B cell (primary cell): ENCODE measurements at regions not wholly inside any gene's neighbourhood (a gene's known extent, or its start where the extent isn't known, plus 50 kb on each side); places are given as distances from the start of the nearest gene placed in this dataset.

ENCODE experiments used
- ATAC-seq: fragments of 200-7000 bp; cut with Tn5 transposase; one replicate; pipeline ENCODE4 v1.10.0; 2021; ENCODE audit warnings: low read depth, mild to moderate bottlenecking, moderate number of reproducible peaks, moderate library complexity
- CTCF ChIA-PET: fragments of 350-600 bp; sonication (Branson Sonifier 250); formaldehyde crosslinking; loops from one replicate; lab custom pipeline; 2021; ENCODE audit warnings: antibody characterized with exemption, inconsistent platforms; lab: Charles Lee
- POLR2A ChIA-PET: fragments of 350-600 bp; sonication (Branson Sonifier 250); formaldehyde crosslinking; loops from one replicate; lab custom pipeline; 2021; ENCODE audit warnings: antibody characterized with exemption; lab: Charles Lee
- DNase-seq: peaks from one replicate; pipeline ENCODE4 v3.0.0; 2013
- H2AFZ ChIP-seq: 2 replicates; pipeline ENCODE4 v1.6.1; 2012; ENCODE audit warnings: mild to moderate bottlenecking, low read depth, low read length; ENCODE audit not compliant: insufficient read depth, poor library complexity, severe bottlenecking
- H3K27ac ChIP-seq, 2 donors: 1 replicate in 1 of 2; 2 replicates in 1 of 2; pipeline ENCODE4 v1.5.1; 2012 to 2013; ENCODE audit warnings: low read length in 2 of 2, mild to moderate bottlenecking in 2 of 2, moderate library complexity in 1 of 2
- H3K27me3 ChIP-seq, 4 experiments: fragments of 200-600 bp in 1 of 4; sonication (generic) in 1 of 4; replicated peaks in 1 of 4; 1 replicate in 2 of 4; 2 replicates in 2 of 4; pipeline versions ENCODE4 v1.6.1 to v1.7.0; 2013 to 2016; ENCODE audit warnings: low read length in 3 of 4, mild to moderate bottlenecking in 2 of 4, mixed read lengths in 1 of 4, moderate library complexity in 1 of 4; ENCODE audit not compliant: insufficient read depth in 4 of 4, control insufficient read depth in 3 of 4; ENCODE audit errors: control extremely low read depth in 1 of 4
- H3K36me3 ChIP-seq, 2 experiments: replicated peaks in 1 of 2; 1 replicate in 1 of 2; 2 replicates in 1 of 2; pipeline versions ENCODE4 v1.6.1 to v1.7.1; 2013; ENCODE audit warnings: low read length in 1 of 2; ENCODE audit not compliant: insufficient read depth in 2 of 2, control insufficient read depth in 1 of 2; ENCODE audit errors: control extremely low read depth in 1 of 2, extremely low read depth in 1 of 2
- H3K4me1 ChIP-seq, 2 donors: fragments of 200-600 bp in 1 of 2; sonication (generic) in 1 of 2; 1 replicate in 1 of 2; 2 replicates in 1 of 2; pipeline versions ENCODE4 v1.5.1 to v1.6.1; 2013 to 2017; ENCODE audit warnings: low read length in 2 of 2; ENCODE audit not compliant: control insufficient read depth in 2 of 2, insufficient read depth in 2 of 2
- H3K4me2 ChIP-seq: replicated peaks from 2 replicates; pipeline ENCODE3; 2012; ENCODE audit warnings: mild to moderate bottlenecking, low read depth, low read length; ENCODE audit not compliant: poor library complexity, severe bottlenecking
- H3K4me3 ChIP-seq, 5 experiments: fragments of 200-600 bp in 1 of 5; sonication (generic) in 1 of 5; 1 replicate in 3 of 5; 2 replicates in 2 of 5; pipeline versions ENCODE4 v1.5.1 to v1.7.0; 2011 to 2016; ENCODE audit warnings: low read length in 4 of 5, mild to moderate bottlenecking in 4 of 5, low read depth in 2 of 5, control low read depth in 1 of 5, moderate library complexity in 1 of 5; ENCODE audit not compliant: insufficient read depth in 1 of 5; ENCODE audit errors: control extremely low read depth in 1 of 5, extremely low read depth in 1 of 5
- H3K79me2 ChIP-seq: fragments of 200-600 bp; sonication (generic); one replicate; pipeline ENCODE4 v1.6.0; 2016; ENCODE audit warnings: low read length; ENCODE audit not compliant: control insufficient read depth, insufficient read depth
- H3K9ac ChIP-seq: fragments of 200-600 bp; sonication (generic); 2 replicates; pipeline ENCODE4 v1.6.1; 2017; ENCODE audit warnings: mild to moderate bottlenecking, low read length, moderate library complexity
- H3K9me3 ChIP-seq, 3 donors: one replicate each; pipeline versions ENCODE4 v1.6.1 to v1.7.1; 2013; ENCODE audit warnings: low read length in 2 of 3; ENCODE audit not compliant: control insufficient read depth in 2 of 3, insufficient read depth in 1 of 3; ENCODE audit errors: control extremely low read depth in 1 of 3
- H4K20me1 ChIP-seq: 2 replicates; pipeline ENCODE4 v1.6.0; 2012; ENCODE audit warnings: mild to moderate bottlenecking, low read length; ENCODE audit not compliant: insufficient read depth, control insufficient read depth, poor library complexity, severe bottlenecking
- H3K27ac Mint-ChIP-seq: one replicate; pipeline ENCODE4 v1.8.0; 2021; ENCODE audit warnings: mixed read lengths
- H3K27me3 Mint-ChIP-seq: one replicate; pipeline ENCODE4 v1.8.0; 2021; ENCODE audit warnings: mixed read lengths
- H3K4me1 Mint-ChIP-seq: one replicate; pipeline ENCODE4 v1.8.0; 2021; ENCODE audit warnings: mixed read lengths
- H3K4me3 Mint-ChIP-seq: one replicate; pipeline ENCODE4 v1.8.0; 2021; ENCODE audit warnings: mixed read lengths
- H3K9me3 Mint-ChIP-seq: one replicate; pipeline ENCODE4 v1.8.0; 2022; ENCODE audit warnings: mixed read lengths; ENCODE audit not compliant: insufficient read depth
- EZH2 ChIP-seq: IDR thresholded peaks from 2 replicates; pipeline ENCODE4 v1.6.1; 2012; ENCODE audit warnings: borderline replicate concordance, low read depth, mild to moderate bottlenecking, moderate library complexity, low read length; ENCODE audit not compliant: insufficient read depth, poor library complexity, severe bottlenecking
- WGBS: methylation state at CpG from one replicate; pipeline ENCODE4 v1.1.5; 2013; ENCODE audit warnings: missing lambda C conversion rate; ENCODE audit not compliant: insufficient coverage; 5-methylcytosine and 5-hydroxymethylcytosine counted together
- intact Hi-C: fragments of 100-400 bp; cut with micrococcal nuclease; formaldehyde crosslinking; loops from one replicate; pipeline ENCODE4 v1.10.0; 2022
- TF ChIP-seq, protein P1 (sequence below): fragments of 200-600 bp; IDR thresholded peaks from one replicate; pipeline ENCODE4 v1.8.0; 2022; ENCODE audit warnings: antibody characterized with exemption, mild to moderate bottlenecking

DNA sequence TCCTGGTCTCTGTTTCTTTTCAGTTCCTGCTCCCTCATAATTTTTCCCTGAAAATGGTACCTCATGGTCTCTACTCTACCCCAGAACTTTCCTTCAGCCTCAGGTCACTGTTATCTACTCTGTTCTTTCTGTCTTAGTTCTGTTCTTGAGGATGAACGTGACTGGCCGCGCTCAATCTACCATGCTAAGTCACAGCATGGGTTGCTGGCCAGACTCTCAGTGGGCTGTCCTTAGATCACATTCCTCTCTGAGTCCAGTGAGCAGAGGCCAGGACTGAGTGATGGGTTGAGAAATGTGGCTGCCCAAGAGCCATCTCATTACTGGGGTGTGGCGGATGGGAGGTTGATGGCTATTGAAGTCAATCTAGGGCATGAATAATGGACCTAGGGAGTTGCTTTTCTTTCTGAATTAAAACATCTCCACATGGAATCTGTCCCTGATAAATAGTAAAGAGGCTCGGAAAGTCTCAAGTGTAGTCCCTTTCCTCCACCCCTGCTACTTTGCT lies 164.0 kb upstream of the DTNBP1 start:
- H3K9me3 Mint-ChIP-seq = no peaks in the 10 kb centered on the region
- TF ChIP-seq EZH2 = no peak
- TF ChIP-seq, protein P1, sequence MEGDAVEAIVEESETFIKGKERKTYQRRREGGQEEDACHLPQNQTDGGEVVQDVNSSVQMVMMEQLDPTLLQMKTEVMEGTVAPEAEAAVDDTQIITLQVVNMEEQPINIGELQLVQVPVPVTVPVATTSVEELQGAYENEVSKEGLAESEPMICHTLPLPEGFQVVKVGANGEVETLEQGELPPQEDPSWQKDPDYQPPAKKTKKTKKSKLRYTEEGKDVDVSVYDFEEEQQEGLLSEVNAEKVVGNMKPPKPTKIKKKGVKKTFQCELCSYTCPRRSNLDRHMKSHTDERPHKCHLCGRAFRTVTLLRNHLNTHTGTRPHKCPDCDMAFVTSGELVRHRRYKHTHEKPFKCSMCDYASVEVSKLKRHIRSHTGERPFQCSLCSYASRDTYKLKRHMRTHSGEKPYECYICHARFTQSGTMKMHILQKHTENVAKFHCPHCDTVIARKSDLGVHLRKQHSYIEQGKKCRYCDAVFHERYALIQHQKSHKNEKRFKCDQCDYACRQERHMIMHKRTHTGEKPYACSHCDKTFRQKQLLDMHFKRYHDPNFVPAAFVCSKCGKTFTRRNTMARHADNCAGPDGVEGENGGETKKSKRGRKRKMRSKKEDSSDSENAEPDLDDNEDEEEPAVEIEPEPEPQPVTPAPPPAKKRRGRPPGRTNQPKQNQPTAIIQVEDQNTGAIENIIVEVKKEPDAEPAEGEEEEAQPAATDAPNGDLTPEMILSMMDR = no peak
- no peak overlapping the region for H3K27ac Mint-ChIP-seq
- Histone ChIP-seq H3K9me3 (peaks cover 0 to 4% (median 0%) of the 10 kb centered on the region in 3 donors), H4K20me1 (no peaks in the 10 kb centered on the region), H3K79me2 (no peaks in the 10 kb centered on the region), H2AFZ (no peak overlapping the region), H3K4me1 (no peaks in the 10 kb centered on the region), H3K27ac (no peak overlapping the region), H3K36me3 (no peaks in the 10 kb centered on the region), H3K4me3 (no peak overlapping the region), H3K27me3 (peaks cover 0 to 3% (median under 1%) of the 10 kb centered on the region in 4 experiments), H3K4me2 (no peak overlapping the region), H3K9ac (no peak overlapping the region)
- DNase-seq (no peak), ATAC-seq (no peak)
- ChIA-PET POLR2A (no interaction called here), CTCF (no interaction called here)
- no peak overlapping the region for H3K4me3 Mint-ChIP-seq
- intact Hi-C loops = no loop called here
- H3K27me3 Mint-ChIP-seq = peaks cover 14% of the 10 kb centered on the region
- peaks cover 2% of the 10 kb centered on the region for H3K4me1 Mint-ChIP-seq
- 97% methylated on average over 3 of the region's 5 CpGs for WGBS

DNA sequence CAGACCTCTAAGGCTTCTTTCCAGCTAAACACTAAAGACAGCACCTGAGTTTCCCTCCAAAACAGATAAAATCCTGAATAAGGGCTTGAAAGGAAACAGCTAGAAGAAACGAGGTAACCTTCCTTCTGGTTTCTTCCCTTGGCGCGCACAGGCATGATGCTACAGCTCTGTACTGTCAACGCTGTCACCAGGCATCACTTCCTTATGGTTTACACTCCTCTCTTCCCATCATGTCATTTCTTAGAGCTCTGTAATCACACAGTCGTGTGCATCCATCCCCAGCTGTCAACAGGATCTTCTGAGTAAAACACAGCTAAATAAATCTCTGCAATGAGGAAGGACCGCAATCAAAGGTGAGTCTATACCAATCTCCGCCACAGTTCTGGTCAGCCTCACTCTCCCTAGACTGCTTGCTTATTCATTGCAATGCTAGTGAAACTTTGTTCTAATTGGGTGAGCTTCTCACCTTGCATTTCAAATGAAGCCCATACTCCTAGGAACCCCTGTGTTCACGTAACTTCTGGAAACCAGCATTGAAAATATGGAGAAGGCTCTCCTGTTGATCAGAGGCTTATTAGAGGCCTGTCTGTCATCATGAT lies 162.6 kb upstream of the DTNBP1 start:
- WGBS = 82% methylated on average over 5 of the region's 8 CpGs
- Histone ChIP-seq H4K20me1 (no peaks in the 10 kb centered on the region), H3K79me2 (no peaks in the 10 kb centered on the region), H3K4me1 (no peaks in the 10 kb centered on the region), H3K4me3 (no peak overlapping the region), H3K27me3 (peaks cover 0 to 3% (median 1%) of the 10 kb centered on the region in 4 experiments), H3K9me3 (peaks cover 0 to 4% (median 0%) of the 10 kb centered on the region in 3 donors), H3K9ac (no peak overlapping the region), H3K27ac (no peak overlapping the region), H2AFZ (no peak overlapping the region), H3K36me3 (no peaks in the 10 kb centered on the region), H3K4me2 (no peak overlapping the region)
- intact Hi-C loops = no loop called here
- Mint-ChIP-seq H3K4me3 (no peak overlapping the region), H3K27me3 (peaks cover 17% of the 10 kb centered on the region), H3K4me1 (no peaks in the 10 kb centered on the region), H3K27ac (no peak overlapping the region), H3K9me3 (no peaks in the 10 kb centered on the region)
- TF ChIP-seq, protein P1 = no peak
- TF ChIP-seq EZH2 = no peak
- DNase-seq (no peak), ATAC-seq (no peak)
- POLR2A ChIA-PET = no interaction called here
- CTCF ChIA-PET = interaction anchor here (0.8 kb wide), 1 partner anchor 8 kb away, joined by 3 read pairs; no protein-coding TSS in a partner anchor
